ENCODE measurements at regions not wholly inside any gene's neighbourhood (a gene's known extent, or its start where the extent isn't known, plus 50 kb on each side); places are given as distances from the start of the nearest gene placed in this dataset.

DNA sequence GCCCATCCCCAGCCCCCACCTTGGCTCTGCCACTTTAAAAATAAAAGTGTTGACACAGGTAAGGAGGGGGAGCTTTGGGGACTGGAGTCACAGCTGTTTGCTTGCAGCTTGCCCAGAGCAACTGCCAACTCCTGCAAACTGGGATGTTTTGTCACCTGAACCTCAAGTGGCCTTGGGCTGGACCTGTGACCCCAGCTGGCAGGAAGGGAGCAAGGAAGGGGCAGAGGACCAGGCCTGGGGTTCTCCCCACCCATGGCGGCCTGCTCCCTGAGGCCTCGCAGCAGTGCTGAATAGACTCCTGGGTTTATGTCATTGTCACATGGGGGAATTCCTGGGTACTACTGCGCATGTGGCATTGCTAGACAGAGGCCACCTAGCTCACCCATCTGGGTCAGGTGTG is 246.9 kb upstream of the TLE3 start:
- Mint-ChIP-seq H3K9me3 (no peaks in the 10 kb centered on the region), H3K27ac (no peak overlapping the region), H3K4me3 (no peak overlapping the region), H3K4me1 (ENCODE audit: low read depth) (no peaks in the 10 kb centered on the region), H3K36me3 (ENCODE audit: low read depth) (no peaks in the 10 kb centered on the region), H3K27me3 (ENCODE audit: insufficient read depth) (peaks cover 45% of the 10 kb centered on the region)
- TF ChIP-seq, protein P1, sequence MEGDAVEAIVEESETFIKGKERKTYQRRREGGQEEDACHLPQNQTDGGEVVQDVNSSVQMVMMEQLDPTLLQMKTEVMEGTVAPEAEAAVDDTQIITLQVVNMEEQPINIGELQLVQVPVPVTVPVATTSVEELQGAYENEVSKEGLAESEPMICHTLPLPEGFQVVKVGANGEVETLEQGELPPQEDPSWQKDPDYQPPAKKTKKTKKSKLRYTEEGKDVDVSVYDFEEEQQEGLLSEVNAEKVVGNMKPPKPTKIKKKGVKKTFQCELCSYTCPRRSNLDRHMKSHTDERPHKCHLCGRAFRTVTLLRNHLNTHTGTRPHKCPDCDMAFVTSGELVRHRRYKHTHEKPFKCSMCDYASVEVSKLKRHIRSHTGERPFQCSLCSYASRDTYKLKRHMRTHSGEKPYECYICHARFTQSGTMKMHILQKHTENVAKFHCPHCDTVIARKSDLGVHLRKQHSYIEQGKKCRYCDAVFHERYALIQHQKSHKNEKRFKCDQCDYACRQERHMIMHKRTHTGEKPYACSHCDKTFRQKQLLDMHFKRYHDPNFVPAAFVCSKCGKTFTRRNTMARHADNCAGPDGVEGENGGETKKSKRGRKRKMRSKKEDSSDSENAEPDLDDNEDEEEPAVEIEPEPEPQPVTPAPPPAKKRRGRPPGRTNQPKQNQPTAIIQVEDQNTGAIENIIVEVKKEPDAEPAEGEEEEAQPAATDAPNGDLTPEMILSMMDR (IDR thresholded peaks at IDR 0.05), result no peak
- no peak for DNase-seq

DNA sequence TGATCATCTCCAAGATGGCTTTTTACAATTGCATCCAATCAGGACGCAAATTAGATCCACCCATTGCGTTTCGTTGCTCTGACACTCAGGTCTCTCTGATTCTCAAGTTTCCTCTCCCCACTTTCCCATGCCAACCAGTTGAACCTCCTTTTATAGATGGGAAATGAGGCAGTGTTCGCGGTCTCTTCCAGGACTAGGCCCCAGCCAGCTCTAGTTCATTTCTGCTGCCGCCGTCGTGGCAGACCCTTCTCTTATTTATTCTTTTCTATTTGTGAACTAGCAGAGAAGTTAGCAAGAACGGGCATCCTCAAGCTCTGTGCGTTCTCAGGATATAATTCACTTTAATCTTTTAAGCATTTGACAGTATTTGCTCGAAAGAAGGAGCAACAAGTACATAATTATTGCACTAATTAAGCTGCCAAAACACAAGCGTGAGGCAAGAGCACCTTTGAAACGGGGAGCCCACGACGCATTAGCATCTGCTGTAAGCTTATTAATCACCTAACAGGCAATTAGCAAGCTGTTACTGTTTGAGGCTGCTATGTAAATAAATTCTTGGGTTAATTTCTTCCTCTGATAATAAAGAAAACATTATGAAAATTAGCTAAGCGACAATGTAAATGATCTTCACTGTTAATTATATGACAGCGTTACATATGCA is 246.4 kb upstream of the TLE3 start:
- peaks cover 39% of the 10 kb centered on the region for H3K27me3 Mint-ChIP-seq (ENCODE audit: insufficient read depth)
- H3K27ac Mint-ChIP-seq, result no peak overlapping the region
- no peaks in the 10 kb centered on the region for H3K9me3 Mint-ChIP-seq
- no peaks in the 10 kb centered on the region for H3K36me3 Mint-ChIP-seq (ENCODE audit: low read depth)
- TF ChIP-seq, protein P1 (IDR thresholded peaks at IDR 0.05), result no peak
- no peaks in the 10 kb centered on the region for H3K4me1 Mint-ChIP-seq (ENCODE audit: low read depth)
- no peak for DNase-seq
- no peak overlapping the region for H3K4me3 Mint-ChIP-seq

DNA sequence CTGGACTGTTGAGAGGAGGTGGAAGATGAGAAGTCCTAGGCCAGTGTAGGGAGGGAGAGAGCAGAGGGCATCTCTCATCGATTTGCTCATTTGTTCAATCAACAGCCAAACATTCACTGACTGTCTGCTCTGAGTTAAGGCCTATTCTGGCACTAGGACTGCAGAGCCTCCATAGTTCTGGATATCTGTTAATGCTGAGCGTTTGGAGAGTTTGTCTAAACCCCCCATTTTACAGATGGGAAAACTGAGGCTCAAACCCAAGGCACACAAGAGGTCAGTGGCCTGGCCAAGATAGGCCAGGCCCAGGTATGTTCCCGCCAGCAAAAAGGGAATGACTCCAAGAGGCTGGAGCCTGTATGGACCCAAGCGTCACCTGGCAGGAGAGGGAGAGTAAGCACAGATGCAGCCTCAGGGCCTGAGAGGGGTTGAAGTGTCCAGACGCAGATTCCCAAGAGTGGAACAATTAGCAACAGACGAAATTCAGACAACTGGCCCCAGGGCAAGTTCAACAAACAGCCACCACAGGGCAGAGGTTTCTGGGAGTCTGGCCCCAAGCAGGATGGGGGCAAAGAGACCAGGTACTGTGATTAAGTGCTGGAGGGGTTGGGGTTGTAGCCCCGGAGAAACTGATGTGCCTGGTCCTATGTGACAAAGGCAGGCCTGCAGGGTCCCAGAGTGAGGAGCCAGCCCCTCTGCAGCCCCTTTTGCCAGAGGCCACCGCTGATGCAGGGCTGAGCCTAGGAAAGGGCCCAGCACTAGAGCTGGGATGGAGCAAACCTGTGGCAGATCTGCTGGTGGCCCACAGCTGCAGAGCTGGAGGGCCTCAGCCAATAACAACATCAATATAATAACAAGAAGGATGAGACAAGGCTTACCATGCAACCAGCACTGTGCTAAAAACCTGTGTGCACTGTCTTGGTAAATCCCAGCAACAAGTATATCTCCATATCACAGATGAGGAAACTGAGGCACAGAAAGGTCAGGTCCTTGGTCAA is 245.1 kb upstream of the TLE3 start:
- Mint-ChIP-seq H3K4me1 (ENCODE audit: low read depth) (no peaks in the 10 kb centered on the region), H3K4me3 (no peak overlapping the region), H3K36me3 (ENCODE audit: low read depth) (no peaks in the 10 kb centered on the region), H3K9me3 (no peaks in the 10 kb centered on the region), H3K27me3 (ENCODE audit: insufficient read depth) (peaks cover 41% of the 10 kb centered on the region), H3K27ac (no peak overlapping the region)
- no peak for DNase-seq
- TF ChIP-seq, protein P1 (IDR thresholded peaks at IDR 0.05), result no peak

DNA sequence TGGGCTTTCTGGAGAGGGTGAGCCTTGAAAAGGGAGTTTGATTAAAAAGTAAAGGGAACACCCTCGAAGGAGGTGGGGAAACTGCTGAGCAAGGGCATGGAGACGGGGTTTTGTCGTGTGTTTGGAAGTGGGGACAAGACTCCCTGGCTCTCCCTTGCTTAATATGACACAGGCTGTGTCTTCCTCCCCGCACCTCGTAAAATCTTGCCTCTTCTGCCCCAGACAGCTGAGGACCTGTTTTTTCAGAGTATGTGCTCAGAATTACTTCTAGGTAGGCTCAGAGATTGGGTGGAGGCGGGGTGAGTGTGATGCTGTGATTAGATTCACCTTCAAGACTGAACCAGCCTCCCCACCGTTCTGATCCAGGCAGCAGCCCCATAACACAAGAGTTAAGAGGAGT is 244.4 kb upstream of the TLE3 start:
- no peaks in the 10 kb centered on the region for H3K4me1 Mint-ChIP-seq (ENCODE audit: low read depth)

DNA sequence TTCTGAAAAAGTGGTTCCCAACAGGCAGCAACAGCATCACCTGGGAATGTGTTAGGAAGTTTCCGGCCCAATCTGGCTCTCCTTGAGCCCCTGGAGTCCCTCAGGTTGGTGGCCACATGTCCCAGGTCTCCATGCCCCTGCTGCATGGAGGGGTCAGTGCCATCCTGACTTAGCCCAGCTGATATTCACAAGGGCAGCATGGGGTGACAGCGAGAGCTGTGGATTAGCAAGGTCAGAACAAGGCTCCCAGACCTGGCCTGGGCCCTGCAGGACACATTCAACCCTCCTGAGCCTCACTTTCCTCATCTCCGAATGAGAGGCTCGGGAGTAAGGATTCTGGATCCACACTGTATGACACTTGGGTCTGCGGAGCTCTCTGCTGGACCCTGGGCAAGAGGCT is 243.8 kb upstream of the TLE3 start:
- Mint-ChIP-seq H3K27me3 (ENCODE audit: insufficient read depth) (peaks cover 47% of the 10 kb centered on the region), H3K27ac (no peak overlapping the region), H3K4me3 (no peak overlapping the region), H3K4me1 (ENCODE audit: low read depth) (no peaks in the 10 kb centered on the region), H3K36me3 (ENCODE audit: low read depth) (no peaks in the 10 kb centered on the region), H3K9me3 (peaks cover 4% of the 10 kb centered on the region; the same call in 1 of the 2 replicates)
- TF ChIP-seq, protein P1 (IDR thresholded peaks at IDR 0.05), result no peak
- no peak for DNase-seq

More for the DNA sequence above, 244.4 kb upstream of the TLE3 start:
- Mint-ChIP-seq H3K27me3 (ENCODE audit: insufficient read depth) (peaks cover 41% of the 10 kb centered on the region), H3K27ac (no peak overlapping the region), H3K36me3 (ENCODE audit: low read depth) (no peaks in the 10 kb centered on the region), H3K4me3 (no peak overlapping the region), H3K9me3 (no peaks in the 10 kb centered on the region)
- DNase-seq, result no peak
- TF ChIP-seq, protein P1 (IDR thresholded peaks at IDR 0.05), result no peak
